ENCODE measurements at regions not wholly inside any gene's neighbourhood (a gene's known extent, or its start where the extent isn't known, plus 50 kb on each side); places are given as distances from the start of the nearest gene placed in this dataset.

DNA sequence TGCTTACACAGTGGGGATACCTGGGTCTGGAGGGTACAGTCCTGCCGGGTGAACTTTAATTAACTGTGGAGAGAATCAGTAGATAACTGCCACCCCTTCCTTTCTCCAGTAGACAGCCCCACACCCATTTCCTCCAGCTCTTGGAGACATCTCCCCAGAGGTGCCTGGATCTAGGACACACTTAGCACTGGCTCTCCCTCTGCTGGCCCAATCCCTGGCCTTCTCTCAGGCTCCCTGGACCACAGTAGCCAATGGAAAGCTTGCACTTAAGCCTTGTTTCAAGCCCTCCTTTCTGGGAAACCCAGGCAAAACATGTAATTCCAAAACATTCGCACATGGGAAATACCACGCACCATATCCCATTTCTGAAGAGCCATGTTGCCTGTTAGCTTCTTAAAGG is 169.2 kb upstream of the GAS1 start:
- no peak for DNase-seq (ENCODE audit: low spot score)
- Mint-ChIP-seq H3K9me3 (no peaks in the 10 kb centered on the region), H3K27me3 (ENCODE audit: low read depth) (no peaks in the 10 kb centered on the region), H3K27ac (no peak overlapping the region), H3K36me3 (ENCODE audit: low read depth) (no peaks in the 10 kb centered on the region), H3K4me1 (ENCODE audit: low read depth) (no peaks in the 10 kb centered on the region), H3K4me3 (ENCODE audit: low read depth) (no peak overlapping the region)
- intact Hi-C loops (cut with micrococcal nuclease) = no loop called here

GRCh38 chr9:87118594-87118993 is 171.3 kb upstream of the GAS1 start:
- H3K4me3 Mint-ChIP-seq (ENCODE audit: low read depth) = no peak overlapping the region

DNA sequence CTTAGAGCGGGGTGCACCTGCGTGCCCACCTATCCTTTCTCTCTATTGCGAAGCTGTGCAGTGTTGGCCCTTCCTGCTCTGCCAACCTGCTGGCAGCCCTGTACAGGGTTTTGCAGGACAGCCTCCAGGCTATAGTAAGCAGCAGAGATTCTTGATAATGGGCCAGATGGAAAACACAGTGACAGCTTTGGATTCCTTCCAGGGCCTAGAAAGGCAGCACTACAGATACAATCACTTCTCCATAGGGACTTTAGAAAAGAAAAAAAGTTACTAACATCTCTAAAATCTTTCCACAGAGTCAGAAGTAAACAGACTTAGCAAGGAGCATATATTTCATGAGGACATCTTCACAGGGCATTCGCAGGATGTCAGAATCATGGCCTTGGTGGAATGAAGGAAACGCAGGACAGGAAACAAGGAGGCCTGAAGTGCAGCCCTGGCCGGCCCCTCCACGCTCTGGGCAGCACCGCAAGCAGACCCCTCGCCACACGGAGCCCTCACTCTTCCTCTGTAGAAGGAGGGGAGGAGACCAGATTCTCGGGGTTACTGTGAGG is 172.1 kb upstream of the GAS1 start:
- peaks cover 5% of the 10 kb centered on the region for H3K4me1 Mint-ChIP-seq (ENCODE audit: low read depth)
- H3K36me3 Mint-ChIP-seq (ENCODE audit: low read depth) = no peaks in the 10 kb centered on the region
- DNase-seq (ENCODE audit: low spot score) = no peak
- intact Hi-C loops (cut with micrococcal nuclease) = no loop called here
- H3K9me3 Mint-ChIP-seq = no peaks in the 10 kb centered on the region
- H3K27me3 Mint-ChIP-seq (ENCODE audit: low read depth) = peaks cover 2% of the 10 kb centered on the region
- no peak overlapping the region for H3K27ac Mint-ChIP-seq
- no peak overlapping the region for H3K4me3 Mint-ChIP-seq (ENCODE audit: low read depth)

More at GRCh38 chr9:87118594-87118993, 171.3 kb upstream of the GAS1 start:
- intact Hi-C loops (cut with micrococcal nuclease) = no loop called here
- H3K27ac Mint-ChIP-seq = no peak overlapping the region
- peaks cover 5% of the 10 kb centered on the region for H3K4me1 Mint-ChIP-seq (ENCODE audit: low read depth)
- DNase-seq (ENCODE audit: low spot score) = no peak
- H3K9me3 Mint-ChIP-seq = no peaks in the 10 kb centered on the region
- peaks cover 2% of the 10 kb centered on the region for H3K27me3 Mint-ChIP-seq (ENCODE audit: low read depth)
- no peaks in the 10 kb centered on the region for H3K36me3 Mint-ChIP-seq (ENCODE audit: low read depth)

DNA sequence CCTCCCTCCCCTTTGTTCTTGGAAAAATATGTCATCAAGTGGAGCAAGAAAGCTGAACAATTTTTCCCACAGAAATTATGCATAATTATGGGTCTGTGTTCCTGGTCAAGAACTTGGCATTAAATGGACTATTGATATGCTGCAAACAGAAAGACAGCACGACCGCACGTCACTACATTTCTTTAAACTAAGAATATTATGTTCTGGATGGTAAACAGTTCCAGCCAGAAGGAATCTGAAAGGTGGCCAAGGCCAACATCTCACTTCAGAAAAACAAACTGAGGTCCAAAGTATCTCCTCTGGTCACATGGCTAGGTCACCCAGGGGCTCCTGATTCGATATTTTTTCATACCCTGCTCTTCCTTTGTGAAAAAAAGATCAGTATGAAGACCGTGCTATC is 173.3 kb upstream of the GAS1 start:
- Mint-ChIP-seq H3K27me3 (ENCODE audit: low read depth) (peaks cover 4% of the 10 kb centered on the region), H3K36me3 (ENCODE audit: low read depth) (no peaks in the 10 kb centered on the region), H3K9me3 (no peaks in the 10 kb centered on the region), H3K4me3 (ENCODE audit: low read depth) (no peak overlapping the region), H3K27ac (no peak overlapping the region), H3K4me1 (ENCODE audit: low read depth) (peaks cover 5% of the 10 kb centered on the region)
- no peak for DNase-seq (ENCODE audit: low spot score)
- intact Hi-C loops (cut with micrococcal nuclease) = no loop called here

DNA sequence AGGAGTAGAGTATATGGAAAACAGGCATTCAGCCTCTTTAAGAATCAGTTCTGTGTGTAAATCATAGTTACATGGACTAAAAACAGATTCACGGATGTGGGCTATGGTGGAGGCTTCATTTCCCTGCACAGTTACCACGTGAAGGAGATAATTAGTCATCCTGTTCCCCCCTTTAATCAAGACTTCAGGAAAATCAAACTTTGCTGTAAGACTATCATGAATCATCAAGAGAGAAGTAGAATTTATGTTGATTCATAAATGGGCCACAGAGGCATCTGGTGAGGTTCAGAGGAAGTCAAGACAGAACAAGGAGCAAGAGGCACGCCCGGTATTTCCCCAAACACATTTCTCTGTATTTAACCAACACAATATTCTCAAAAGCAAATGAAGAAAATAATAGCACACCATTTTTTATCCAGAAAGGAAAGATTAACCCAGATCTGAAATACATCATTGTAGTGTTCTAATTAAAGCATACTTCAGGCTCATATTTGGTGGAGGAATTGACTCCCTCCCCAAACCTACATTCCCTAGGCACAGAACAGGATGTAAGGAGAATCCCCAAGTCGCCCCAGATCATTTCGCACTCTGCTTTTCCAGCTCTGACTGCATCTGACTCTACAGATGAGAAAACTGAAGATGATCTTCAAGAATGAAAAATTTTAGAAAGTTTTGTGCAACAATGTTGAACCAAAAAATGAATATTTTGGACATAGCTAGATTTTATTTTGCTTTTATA is 175.8 kb upstream of the GAS1 start:
- intact Hi-C loops (cut with micrococcal nuclease) = no loop called here
- Mint-ChIP-seq H3K36me3 (ENCODE audit: low read depth) (no peaks in the 10 kb centered on the region), H3K27me3 (ENCODE audit: low read depth) (peaks cover 6% of the 10 kb centered on the region), H3K9me3 (no peaks in the 10 kb centered on the region), H3K4me1 (ENCODE audit: low read depth) (peaks cover 5% of the 10 kb centered on the region), H3K4me3 (ENCODE audit: low read depth) (no peak overlapping the region), H3K27ac (no peak overlapping the region)
- DNase-seq (ENCODE audit: low spot score) = no peak

- intact Hi-C loops (cut with micrococcal nuclease) = no loop called here
- no peaks in the 10 kb centered on the region for H3K9me3 Mint-ChIP-seq
- no peak overlapping the region for H3K27ac Mint-ChIP-seq
- peaks cover 5% of the 10 kb centered on the region for H3K4me1 Mint-ChIP-seq (ENCODE audit: low read depth)
- no peaks in the 10 kb centered on the region for H3K36me3 Mint-ChIP-seq (ENCODE audit: low read depth)
- DNase-seq (ENCODE audit: low spot score) = no peak
- no peak overlapping the region for H3K4me3 Mint-ChIP-seq (ENCODE audit: low read depth)
- peaks cover 6% of the 10 kb centered on the region for H3K27me3 Mint-ChIP-seq (ENCODE audit: low read depth)
Measured at GRCh38 chr9:87123830-87124229, 176.5 kb upstream of the GAS1 start.

- no peak overlapping the region for H3K27ac Mint-ChIP-seq
- H3K27me3 Mint-ChIP-seq (ENCODE audit: low read depth) = peaks cover 6% of the 10 kb centered on the region
- H3K4me1 Mint-ChIP-seq (ENCODE audit: low read depth) = peaks cover 5% of the 10 kb centered on the region
- intact Hi-C loops (cut with micrococcal nuclease) = no loop called here
- H3K9me3 Mint-ChIP-seq = no peaks in the 10 kb centered on the region
- H3K36me3 Mint-ChIP-seq (ENCODE audit: low read depth) = no peaks in the 10 kb centered on the region
- no peak for DNase-seq (ENCODE audit: low spot score)
- no peak overlapping the region for H3K4me3 Mint-ChIP-seq (ENCODE audit: low read depth)
Measured at GRCh38 chr9:87125819-87126218, 178.5 kb upstream of the GAS1 start.

GRCh38 chr9:87127543-87127942 is 180.2 kb upstream of the GAS1 start:
- no peak overlapping the region for H3K4me3 Mint-ChIP-seq (ENCODE audit: low read depth)
- H3K9me3 Mint-ChIP-seq = no peaks in the 10 kb centered on the region
- H3K36me3 Mint-ChIP-seq (ENCODE audit: low read depth) = no peaks in the 10 kb centered on the region
- intact Hi-C loops (cut with micrococcal nuclease) = no loop called here
- peaks cover 5% of the 10 kb centered on the region for H3K4me1 Mint-ChIP-seq (ENCODE audit: low read depth)
- peaks cover 6% of the 10 kb centered on the region for H3K27me3 Mint-ChIP-seq (ENCODE audit: low read depth)
- no peak for DNase-seq (ENCODE audit: low spot score)
- no peak overlapping the region for H3K27ac Mint-ChIP-seq

DNA sequence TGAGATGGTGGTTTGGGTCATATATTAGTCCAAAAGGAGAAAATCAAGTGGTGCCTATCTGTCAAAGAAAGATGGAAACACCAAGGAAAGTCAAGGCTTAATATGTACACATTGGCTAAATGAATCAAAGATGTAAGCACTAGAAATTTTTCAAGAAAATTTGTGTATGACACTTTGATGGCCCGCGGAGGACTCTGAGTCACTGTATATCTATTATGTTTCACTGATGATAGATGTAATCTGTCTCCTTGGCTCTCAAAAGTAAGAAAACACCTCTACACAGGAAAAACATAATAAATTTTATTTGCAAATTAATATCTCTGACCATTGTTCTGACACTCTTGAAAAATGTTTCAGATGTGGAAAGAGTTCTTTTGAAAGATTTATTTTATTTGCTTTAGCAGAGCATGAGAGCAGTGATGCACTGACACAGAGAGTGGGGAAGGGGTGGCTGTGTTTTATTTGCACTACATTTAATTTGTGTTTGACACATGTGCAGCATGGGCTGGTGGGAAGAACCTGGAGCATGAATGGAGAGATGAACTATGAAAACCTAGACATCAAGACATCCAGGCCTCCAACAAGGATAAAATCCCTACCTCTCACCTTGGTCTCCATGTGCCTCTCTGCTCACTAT is 180.8 kb upstream of the GAS1 start:
- peaks cover 2% of the 10 kb centered on the region for H3K4me1 Mint-ChIP-seq (ENCODE audit: low read depth)
- H3K36me3 Mint-ChIP-seq (ENCODE audit: low read depth) = no peaks in the 10 kb centered on the region
- H3K27me3 Mint-ChIP-seq (ENCODE audit: low read depth) = peaks cover 3% of the 10 kb centered on the region
- H3K27ac Mint-ChIP-seq = no peak overlapping the region
- DNase-seq (ENCODE audit: low spot score) = no peak
- intact Hi-C loops (cut with micrococcal nuclease) = no loop called here
- H3K9me3 Mint-ChIP-seq = no peaks in the 10 kb centered on the region
- H3K4me3 Mint-ChIP-seq (ENCODE audit: low read depth) = no peak overlapping the region

DNA sequence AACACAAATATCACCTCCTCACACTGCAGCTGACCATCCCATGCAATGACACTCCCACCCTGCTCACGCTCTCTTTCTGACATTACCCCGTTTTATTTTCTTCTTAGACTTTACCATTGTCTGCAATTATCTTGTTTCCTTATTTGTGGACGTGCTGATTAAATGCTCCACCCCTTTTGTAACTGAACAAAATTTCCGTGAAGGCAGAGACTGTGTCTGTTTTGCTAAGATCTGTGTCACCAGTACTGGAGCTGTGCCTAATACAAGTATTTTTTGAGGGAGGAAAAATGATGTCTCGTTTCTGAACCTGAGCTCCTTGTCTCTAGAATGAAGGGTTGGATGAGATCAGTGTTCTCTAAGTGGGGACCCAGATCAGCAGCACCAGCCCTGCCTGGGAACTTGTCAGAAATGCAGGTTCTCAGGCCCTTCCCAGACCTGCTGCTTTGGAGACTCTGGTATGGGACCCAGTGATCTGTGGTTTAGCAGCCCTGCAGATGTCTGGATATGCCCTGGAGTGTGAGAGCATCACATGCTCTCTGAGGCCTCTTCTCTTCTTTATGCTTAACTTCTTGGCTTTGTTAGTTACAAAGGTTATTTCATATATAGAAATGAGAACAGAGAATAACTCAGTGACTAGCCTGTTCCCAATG is 181.7 kb upstream of the GAS1 start:
- no peaks in the 10 kb centered on the region for H3K36me3 Mint-ChIP-seq (ENCODE audit: low read depth)
- H3K4me3 Mint-ChIP-seq (ENCODE audit: low read depth) = no peak overlapping the region
- no peaks in the 10 kb centered on the region for H3K9me3 Mint-ChIP-seq
- no peak for DNase-seq (ENCODE audit: low spot score)
- H3K4me1 Mint-ChIP-seq (ENCODE audit: low read depth) = no peaks in the 10 kb centered on the region
- intact Hi-C loops (cut with micrococcal nuclease) = no loop called here
- peaks cover 3% of the 10 kb centered on the region for H3K27me3 Mint-ChIP-seq (ENCODE audit: low read depth)
- H3K27ac Mint-ChIP-seq = no peak overlapping the region

DNA sequence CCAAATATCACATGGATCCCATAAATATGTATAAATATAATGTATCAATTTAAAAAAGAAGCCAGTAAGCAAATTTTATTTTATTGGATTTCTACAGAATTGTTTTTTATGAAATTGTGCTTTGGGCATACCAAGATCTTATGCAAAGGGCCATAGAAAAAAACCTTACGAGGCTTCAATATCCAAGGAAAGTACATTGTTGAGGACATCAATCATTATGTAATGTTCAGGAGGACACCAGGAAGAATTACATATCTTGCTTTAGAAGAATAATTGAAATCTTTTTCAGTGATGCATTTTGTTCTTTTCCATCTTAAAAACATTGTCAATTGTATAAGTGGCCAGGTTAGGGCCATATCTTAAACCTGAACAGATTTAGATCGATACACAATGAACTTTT is 187.8 kb upstream of the GAS1 start:
- H3K36me3 Mint-ChIP-seq (ENCODE audit: low read depth) = no peaks in the 10 kb centered on the region
- DNase-seq (ENCODE audit: low spot score) = no peak
- intact Hi-C loops (cut with micrococcal nuclease) = no loop called here
- no peaks in the 10 kb centered on the region for H3K27me3 Mint-ChIP-seq (ENCODE audit: low read depth)
- no peaks in the 10 kb centered on the region for H3K9me3 Mint-ChIP-seq
- H3K4me3 Mint-ChIP-seq (ENCODE audit: low read depth) = no peak overlapping the region
- H3K4me1 Mint-ChIP-seq (ENCODE audit: low read depth) = no peaks in the 10 kb centered on the region
- no peak overlapping the region for H3K27ac Mint-ChIP-seq

GRCh38 chr9:87137718-87138117 is 190.4 kb upstream of the GAS1 start:
- intact Hi-C loops (cut with micrococcal nuclease) = no loop called here
- no peaks in the 10 kb centered on the region for H3K9me3 Mint-ChIP-seq

More at GRCh38 chr9:87137718-87138117, 190.4 kb upstream of the GAS1 start:
- no peaks in the 10 kb centered on the region for H3K27me3 Mint-ChIP-seq (ENCODE audit: low read depth)
- H3K27ac Mint-ChIP-seq = no peak overlapping the region
- H3K36me3 Mint-ChIP-seq (ENCODE audit: low read depth) = no peaks in the 10 kb centered on the region
- no peak for DNase-seq (ENCODE audit: low spot score)
- no peak overlapping the region for H3K4me3 Mint-ChIP-seq (ENCODE audit: low read depth)
- H3K4me1 Mint-ChIP-seq (ENCODE audit: low read depth) = no peaks in the 10 kb centered on the region

All from activated T-helper 2 cell treated with anti-CD3 and anti-CD28 coated beads, Interferon-gamma antibody, Interleukin-2, Interleukin-4, amounts not matched to agents 10 μg/mL and 5 μg/mL and 100 μg/mL, durations not matched to agents 14 hours and 24 hours and 36 hours (primary cell).